ENCODE measurements at regions not wholly inside any gene's neighbourhood (a gene's known extent, or its start where the extent isn't known, plus 50 kb on each side); places are given as distances from the start of the nearest gene placed in this dataset.

DNA sequence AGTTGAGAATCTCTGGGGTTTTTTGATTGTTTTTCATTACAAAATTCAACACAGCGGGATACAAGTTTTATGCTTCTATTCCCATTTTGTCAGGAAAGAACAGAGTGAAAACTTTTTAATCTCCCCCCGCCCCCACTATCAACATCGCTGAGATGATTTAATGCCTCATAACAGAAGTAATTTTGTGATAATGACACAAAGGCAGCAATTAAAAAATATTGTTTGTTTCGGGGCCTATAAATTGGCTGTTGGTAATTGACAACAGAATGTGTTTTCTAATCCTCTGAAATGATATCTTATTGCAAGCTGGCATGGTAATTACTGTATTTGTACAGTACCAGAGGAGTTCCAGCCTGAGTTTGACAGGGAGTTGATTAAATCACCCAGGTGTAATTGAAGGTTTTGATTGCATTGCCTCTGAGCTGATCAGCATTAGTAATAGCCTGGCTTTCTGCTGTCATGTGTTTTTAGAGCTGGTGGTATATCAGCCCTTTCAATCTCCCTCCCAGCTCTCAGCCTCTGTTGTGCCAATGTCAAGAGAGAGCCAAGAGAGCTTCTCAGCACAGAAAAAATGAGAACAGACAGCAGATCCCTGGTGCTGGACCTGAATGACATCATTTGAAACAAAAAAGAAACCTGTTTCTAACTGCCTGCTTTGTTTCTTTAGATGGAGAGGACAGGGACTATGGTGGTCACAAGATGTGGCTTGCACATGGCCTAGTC, 265.1 kb downstream of the FAM76B start:
- no peak for TF ChIP-seq CTCF (IDR thresholded peaks at IDR 0.05; ENCODE audit: low read depth, low read length)
- DNase-seq (ENCODE audit: extremely low read depth, low read depth), result no peak

DNA sequence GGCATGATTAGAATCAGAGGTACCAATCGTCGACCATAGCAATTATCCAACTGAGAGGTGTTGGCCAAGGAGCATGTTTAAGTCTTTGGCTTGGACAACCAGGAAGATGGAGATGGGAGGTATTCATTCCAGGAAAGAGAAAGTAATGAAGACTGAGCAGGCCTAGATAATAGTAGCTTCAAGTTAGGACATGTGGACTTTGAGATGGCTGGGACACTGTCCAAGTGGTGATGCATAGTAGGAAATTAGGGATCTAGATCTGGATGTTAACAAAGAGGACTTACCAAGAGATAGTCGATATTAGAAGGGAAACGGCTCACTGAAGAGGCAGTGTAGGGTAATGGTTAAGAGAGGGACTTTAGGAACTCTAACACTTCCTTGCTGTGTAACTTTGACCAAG, 266.7 kb downstream of the FAM76B start:
- DNase-seq (ENCODE audit: extremely low read depth, low read depth), result no peak
- no peak for TF ChIP-seq CTCF (IDR thresholded peaks at IDR 0.05; ENCODE audit: low read depth, low read length)

- TF ChIP-seq CTCF (IDR thresholded peaks at IDR 0.05; ENCODE audit: low read depth, low read length), result no peak
- DNase-seq (ENCODE audit: extremely low read depth, low read depth), result no peak
These were observed 267.7 kb downstream of the FAM76B start for GRCh38 chr11:95521862-95522261.

GRCh38 chr11:95521133-95521542, 268.4 kb downstream of the FAM76B start:
- no peak for DNase-seq (ENCODE audit: extremely low read depth, low read depth)

DNA sequence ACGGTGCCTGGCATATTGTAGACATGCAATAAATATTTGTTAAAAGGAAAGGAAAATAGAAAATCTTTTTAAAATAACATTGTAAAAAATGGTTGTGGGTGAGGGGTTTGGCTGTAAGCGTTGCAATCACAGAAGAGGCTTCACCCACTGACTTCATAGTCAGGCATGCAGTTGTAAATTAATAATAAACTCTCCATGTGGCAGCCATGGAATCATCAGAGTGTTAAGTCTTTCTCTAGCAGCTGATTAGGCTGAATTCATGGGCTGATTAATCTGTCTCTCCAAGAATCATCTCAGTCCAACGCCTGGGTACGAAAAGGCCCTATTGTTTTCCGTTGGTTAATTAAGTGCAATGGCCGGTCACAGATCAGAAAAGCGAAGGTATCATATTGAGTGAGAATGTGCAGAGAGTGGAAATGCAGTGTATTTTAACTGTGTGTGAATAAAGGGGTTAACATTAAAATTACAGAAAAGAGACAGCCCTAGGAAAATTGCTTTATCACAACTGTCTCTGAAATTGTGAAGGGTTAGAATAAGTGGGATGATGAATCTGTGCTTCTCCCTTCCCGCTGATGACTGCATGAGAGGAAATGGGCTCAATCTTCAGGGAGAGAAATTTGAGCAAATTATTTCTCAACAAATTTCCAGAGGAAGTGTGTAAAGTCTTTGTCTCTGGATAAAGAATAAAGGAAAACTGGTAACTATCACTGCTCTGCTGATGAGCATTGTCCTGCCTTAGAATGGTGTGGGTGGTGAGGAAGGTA, 269.0 kb downstream of the FAM76B start:
- DNase-seq (ENCODE audit: extremely low read depth, low read depth), result no peak
- no peak for TF ChIP-seq CTCF (IDR thresholded peaks at IDR 0.05; ENCODE audit: low read depth, low read length)

More at GRCh38 chr11:95521133-95521542, 268.4 kb downstream of the FAM76B start:
- TF ChIP-seq CTCF (IDR thresholded peaks at IDR 0.05; ENCODE audit: low read depth, low read length), result no peak

GRCh38 chr11:95519912-95520311, 269.7 kb downstream of the FAM76B start:
- DNase-seq (ENCODE audit: extremely low read depth, low read depth), result no peak
- TF ChIP-seq CTCF (IDR thresholded peaks at IDR 0.05; ENCODE audit: low read depth, low read length), result no peak

- DNase-seq (ENCODE audit: extremely low read depth, low read depth), result no peak
- TF ChIP-seq CTCF (IDR thresholded peaks at IDR 0.05; ENCODE audit: low read depth, low read length), result no peak
These were observed 272.1 kb downstream of the FAM76B start for GRCh38 chr11:95517453-95517852.

Data from AG09319 (cell line).